Urinary bladder (tissue), 3 donors: ENCODE measurements at regions not wholly inside any gene's neighbourhood (a gene's known extent, or its start where the extent isn't known, plus 50 kb on each side); places are given as distances from the start of the nearest gene placed in this dataset.

Experiments
- DNase-seq: peaks from one replicate; pipeline ENCODE4 v3.0.0-alpha.2; 2015; ENCODE audit errors: extremely low spot score
- H3K27ac ChIP-seq: one replicate; pipeline ENCODE4 v1.5.1; 2013; ENCODE audit warnings: low read depth, mild to moderate bottlenecking, moderate library complexity
- H3K36me3 ChIP-seq: one replicate; pipeline ENCODE4 v1.6.1; 2013; ENCODE audit warnings: mild to moderate bottlenecking, moderate library complexity; ENCODE audit not compliant: insufficient read depth
- H3K4me1 ChIP-seq: one replicate; pipeline ENCODE4 v1.6.1; 2013; ENCODE audit warnings: mild to moderate bottlenecking, moderate library complexity; ENCODE audit not compliant: insufficient read depth
- H3K4me3 ChIP-seq: one replicate; pipeline ENCODE4 v1.5.1; 2013; ENCODE audit warnings: low read depth, low read length
- WGBS: extraction: QIAGEN DNeasy Blood & Tissue Kit; methylation state at CpG from one replicate; pipeline ENCODE4 v1.1.7; 2013; 5-methylcytosine and 5-hydroxymethylcytosine counted together
- donor health status: healthy with polysubstance abuse.
- donor health status: healthy.

- Histone ChIP-seq H3K27ac (no peak overlapping the region), H3K4me3 (no peak overlapping the region), H3K36me3 (no peaks in the 10 kb centered on the region), H3K4me1 (no peaks in the 10 kb centered on the region)
- no peak for DNase-seq
- WGBS: 72% methylated on average over 3 of the region's 3 CpGs
Observed at GRCh38 chr4:17301869-17302268, 210.0 kb downstream of the QDPR start.

GRCh38 chr4:17301266-17301665, 210.6 kb downstream of the QDPR start:
- 69% methylated on average over 1 of the region's 1 CpG for WGBS
- no peak for DNase-seq

GRCh38 chr4:17296921-17297890, 214.7 kb downstream of the QDPR start:
- Histone ChIP-seq H3K4me3 (no peak overlapping the region), H3K27ac (no peak overlapping the region), H3K4me1 (no peaks in the 10 kb centered on the region), H3K36me3 (no peaks in the 10 kb centered on the region)
- WGBS: 57% methylated on average over 8 of the region's 8 CpGs
- no peak for DNase-seq

More at GRCh38 chr4:17301266-17301665, 210.6 kb downstream of the QDPR start:
- no peak overlapping the region for H3K27ac ChIP-seq
- H3K36me3 ChIP-seq: no peaks in the 10 kb centered on the region
- H3K4me1 ChIP-seq: no peaks in the 10 kb centered on the region
- H3K4me3 ChIP-seq: no peak overlapping the region

GRCh38 chr4:17293901-17294300, 218.0 kb downstream of the QDPR start:
- Histone ChIP-seq H3K36me3 (no peaks in the 10 kb centered on the region), H3K4me3 (no peak overlapping the region), H3K27ac (no peak overlapping the region), H3K4me1 (no peaks in the 10 kb centered on the region)
- WGBS: 78% methylated on average over 1 of the region's 1 CpG
- no peak for DNase-seq

GRCh38 chr4:17288151-17288550, 223.7 kb downstream of the QDPR start:
- no peak for DNase-seq
- H3K4me1 ChIP-seq: no peaks in the 10 kb centered on the region
- 97% methylated on average over 1 of the region's 1 CpG for WGBS

GRCh38 chr4:17286752-17287460, 225.0 kb downstream of the QDPR start:
- no peak overlapping the region for H3K27ac ChIP-seq
- no peaks in the 10 kb centered on the region for H3K36me3 ChIP-seq
- DNase-seq: no peak
- H3K4me3 ChIP-seq: no peak overlapping the region
- no peaks in the 10 kb centered on the region for H3K4me1 ChIP-seq
- WGBS: 73% methylated on average over 7 of the region's 7 CpGs

More at GRCh38 chr4:17288151-17288550, 223.7 kb downstream of the QDPR start:
- Histone ChIP-seq H3K27ac (no peak overlapping the region), H3K36me3 (no peaks in the 10 kb centered on the region), H3K4me3 (no peak overlapping the region)

GRCh38 chr4:17285747-17286146, 226.1 kb downstream of the QDPR start:
- Histone ChIP-seq H3K27ac (no peak overlapping the region), H3K4me1 (no peaks in the 10 kb centered on the region), H3K36me3 (no peaks in the 10 kb centered on the region), H3K4me3 (no peak overlapping the region)
- 93% methylated on average over 4 of the region's 4 CpGs for WGBS
- DNase-seq: no peak

GRCh38 chr4:17284323-17285175, 227.3 kb downstream of the QDPR start:
- 69% methylated on average over 5 of the region's 5 CpGs for WGBS
- Histone ChIP-seq H3K4me3 (no peak overlapping the region), H3K4me1 (no peaks in the 10 kb centered on the region), H3K27ac (no peak overlapping the region), H3K36me3 (no peaks in the 10 kb centered on the region)
- DNase-seq: no peak

- Histone ChIP-seq H3K36me3 (no peaks in the 10 kb centered on the region), H3K4me1 (no peaks in the 10 kb centered on the region), H3K27ac (no peak overlapping the region), H3K4me3 (no peak overlapping the region)
- WGBS: 89% methylated on average over 4 of the region's 4 CpGs
- DNase-seq: no peak
Observed at GRCh38 chr4:17283832-17284231, 228.1 kb downstream of the QDPR start.

GRCh38 chr4:17283251-17283650, 228.6 kb downstream of the QDPR start:
- Histone ChIP-seq H3K4me3 (no peak overlapping the region), H3K27ac (no peak overlapping the region), H3K4me1 (no peaks in the 10 kb centered on the region), H3K36me3 (no peaks in the 10 kb centered on the region)
- no peak for DNase-seq
- WGBS: 93% methylated on average over 7 of the region's 7 CpGs

- WGBS: 98% methylated on average over 6 of the region's 6 CpGs
Observed at GRCh38 chr4:17280261-17281018, 231.4 kb downstream of the QDPR start.

GRCh38 chr4:17276776-17277175, 235.1 kb downstream of the QDPR start:
- Histone ChIP-seq H3K36me3 (no peaks in the 10 kb centered on the region), H3K27ac (no peak overlapping the region), H3K4me1 (no peaks in the 10 kb centered on the region), H3K4me3 (no peak overlapping the region)
- no peak for DNase-seq
- WGBS: 33% methylated on average over 6 of the region's 6 CpGs

More at GRCh38 chr4:17280261-17281018, 231.4 kb downstream of the QDPR start:
- no peak overlapping the region for H3K27ac ChIP-seq
- DNase-seq: no peak
- H3K4me3 ChIP-seq: no peak overlapping the region
- H3K4me1 ChIP-seq: no peaks in the 10 kb centered on the region
- no peaks in the 10 kb centered on the region for H3K36me3 ChIP-seq

- no peak for DNase-seq
- 69% methylated on average over 3 of the region's 3 CpGs for WGBS
- H3K4me1 ChIP-seq: no peaks in the 10 kb centered on the region
- no peaks in the 10 kb centered on the region for H3K36me3 ChIP-seq
- no peak overlapping the region for H3K4me3 ChIP-seq
- no peak overlapping the region for H3K27ac ChIP-seq
Observed at GRCh38 chr4:17275836-17276235, 236.1 kb downstream of the QDPR start.
